ENCODE measurements at regions not wholly inside any gene's neighbourhood (a gene's known extent, or its start where the extent isn't known, plus 50 kb on each side); places are given as distances from the start of the nearest gene placed in this dataset.

GRCh38 chr6:16821834-16822264 lies 60.6 kb upstream of the ATXN1 start:
- TF ChIP-seq, protein P1, sequence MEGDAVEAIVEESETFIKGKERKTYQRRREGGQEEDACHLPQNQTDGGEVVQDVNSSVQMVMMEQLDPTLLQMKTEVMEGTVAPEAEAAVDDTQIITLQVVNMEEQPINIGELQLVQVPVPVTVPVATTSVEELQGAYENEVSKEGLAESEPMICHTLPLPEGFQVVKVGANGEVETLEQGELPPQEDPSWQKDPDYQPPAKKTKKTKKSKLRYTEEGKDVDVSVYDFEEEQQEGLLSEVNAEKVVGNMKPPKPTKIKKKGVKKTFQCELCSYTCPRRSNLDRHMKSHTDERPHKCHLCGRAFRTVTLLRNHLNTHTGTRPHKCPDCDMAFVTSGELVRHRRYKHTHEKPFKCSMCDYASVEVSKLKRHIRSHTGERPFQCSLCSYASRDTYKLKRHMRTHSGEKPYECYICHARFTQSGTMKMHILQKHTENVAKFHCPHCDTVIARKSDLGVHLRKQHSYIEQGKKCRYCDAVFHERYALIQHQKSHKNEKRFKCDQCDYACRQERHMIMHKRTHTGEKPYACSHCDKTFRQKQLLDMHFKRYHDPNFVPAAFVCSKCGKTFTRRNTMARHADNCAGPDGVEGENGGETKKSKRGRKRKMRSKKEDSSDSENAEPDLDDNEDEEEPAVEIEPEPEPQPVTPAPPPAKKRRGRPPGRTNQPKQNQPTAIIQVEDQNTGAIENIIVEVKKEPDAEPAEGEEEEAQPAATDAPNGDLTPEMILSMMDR (IDR thresholded peaks at IDR 0.05), result no peak
- no peak for TF ChIP-seq ZFX (IDR thresholded peaks at IDR 0.05; ENCODE audit: borderline replicate concordance)

Data from 22Rv1 (cell line).